ENCODE measurements at regions not wholly inside any gene's neighbourhood (a gene's known extent, or its start where the extent isn't known, plus 50 kb on each side); places are given as distances from the start of the nearest gene placed in this dataset.

GRCh38 chr6:95518630-95519227, 58.6 kb upstream of the MANEA start:
- Mint-ChIP-seq H3K27ac (no peak overlapping the region), H3K4me3 (no peak overlapping the region), H3K36me3 (ENCODE audit: low read depth) (no peaks in the 10 kb centered on the region), H3K27me3 (peaks cover 2% of the 10 kb centered on the region), H3K4me1 (no peaks in the 10 kb centered on the region), H3K9me3 (ENCODE audit: low read depth) (no peaks in the 10 kb centered on the region)
- ATAC-seq, result no peak
- ChIA-PET CTCF (no interaction called here), POLR2A (no interaction called here)
- DNase-seq, result no peak
- intact Hi-C loops (cut with DNase I, micrococcal nuclease), result no loop called here

- H3K27me3 Mint-ChIP-seq, result peaks cover 2% of the 10 kb centered on the region
- H3K9me3 Mint-ChIP-seq (ENCODE audit: low read depth), result no peaks in the 10 kb centered on the region
- DNase-seq, result no peak
- ChIA-PET CTCF (no interaction called here), POLR2A (no interaction called here)
- H3K36me3 Mint-ChIP-seq (ENCODE audit: low read depth), result no peaks in the 10 kb centered on the region
- H3K4me3 Mint-ChIP-seq, result no peak overlapping the region
- H3K27ac Mint-ChIP-seq, result no peak overlapping the region
- H3K4me1 Mint-ChIP-seq, result no peaks in the 10 kb centered on the region
- no peak for ATAC-seq
- intact Hi-C loops (cut with DNase I, micrococcal nuclease), result no loop called here
Measured at GRCh38 chr6:95519228-95520037, 57.9 kb upstream of the MANEA start.

- intact Hi-C loops (cut with DNase I, micrococcal nuclease), result no loop called here
- ChIA-PET CTCF (no interaction called here), POLR2A (no interaction called here)
- Mint-ChIP-seq H3K9me3 (ENCODE audit: low read depth) (no peaks in the 10 kb centered on the region), H3K4me3 (no peak overlapping the region), H3K27ac (no peak overlapping the region), H3K4me1 (no peaks in the 10 kb centered on the region), H3K27me3 (peaks cover 5% of the 10 kb centered on the region), H3K36me3 (ENCODE audit: low read depth) (no peaks in the 10 kb centered on the region)
- DNase-seq, result no peak
- ATAC-seq, result no peak
Measured at GRCh38 chr6:95521181-95521580, 56.2 kb upstream of the MANEA start.

All from activated CD4-positive, alpha-beta T cell treated with anti-CD3 and anti-CD28 coated beads for 36 hours (primary cell).